Omental fat pad (tissue), 3 donors: ENCODE measurements at regions not wholly inside any gene's neighbourhood (a gene's known extent, or its start where the extent isn't known, plus 50 kb on each side); places are given as distances from the start of the nearest gene placed in this dataset.

Experiments used
- ATAC-seq: fragments of 150-250 bp; one replicate; pipeline ENCODE4 v1.9.1; 2016; ENCODE audit warnings: mild to moderate bottlenecking, moderate library complexity; ENCODE audit not compliant: low FRiP score
- DNase-seq: peaks from one replicate; pipeline ENCODE4 v3.0.0-alpha.2; 2019; ENCODE audit warnings: low spot score
- TF ChIP-seq, protein P1 (sequence below), 3 donors: fragments of 450-650 bp; IDR thresholded peaks; one replicate each; pipeline ENCODE4 v1.5.1; 2016 to 2017; ENCODE audit warnings: antibody characterized with exemption in 3 of 3, mild to moderate bottlenecking in 3 of 3, moderate library complexity in 2 of 3

DNA sequence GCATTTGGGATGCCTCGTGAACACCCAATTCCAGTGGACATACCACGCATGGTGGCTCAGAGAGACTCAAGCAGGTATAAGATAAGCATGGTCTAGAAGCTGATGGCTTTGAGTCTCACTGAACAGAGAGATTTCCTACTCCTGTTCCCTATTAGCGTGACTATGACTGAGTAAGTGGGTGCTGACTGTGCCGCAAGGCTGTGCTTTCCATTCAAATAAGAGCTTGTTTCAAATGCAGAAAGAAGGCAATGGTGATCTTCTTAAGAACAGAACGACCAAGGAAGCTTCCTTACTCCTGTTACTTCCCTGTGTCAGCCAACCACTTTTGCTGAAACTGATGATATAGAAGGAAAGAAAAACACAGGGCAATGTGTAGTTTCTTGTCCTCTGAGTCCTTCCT, 63.5 kb upstream of the IGFBP2 start:
- DNase-seq = no peak
- no peak for ATAC-seq
- TF ChIP-seq, protein P1, sequence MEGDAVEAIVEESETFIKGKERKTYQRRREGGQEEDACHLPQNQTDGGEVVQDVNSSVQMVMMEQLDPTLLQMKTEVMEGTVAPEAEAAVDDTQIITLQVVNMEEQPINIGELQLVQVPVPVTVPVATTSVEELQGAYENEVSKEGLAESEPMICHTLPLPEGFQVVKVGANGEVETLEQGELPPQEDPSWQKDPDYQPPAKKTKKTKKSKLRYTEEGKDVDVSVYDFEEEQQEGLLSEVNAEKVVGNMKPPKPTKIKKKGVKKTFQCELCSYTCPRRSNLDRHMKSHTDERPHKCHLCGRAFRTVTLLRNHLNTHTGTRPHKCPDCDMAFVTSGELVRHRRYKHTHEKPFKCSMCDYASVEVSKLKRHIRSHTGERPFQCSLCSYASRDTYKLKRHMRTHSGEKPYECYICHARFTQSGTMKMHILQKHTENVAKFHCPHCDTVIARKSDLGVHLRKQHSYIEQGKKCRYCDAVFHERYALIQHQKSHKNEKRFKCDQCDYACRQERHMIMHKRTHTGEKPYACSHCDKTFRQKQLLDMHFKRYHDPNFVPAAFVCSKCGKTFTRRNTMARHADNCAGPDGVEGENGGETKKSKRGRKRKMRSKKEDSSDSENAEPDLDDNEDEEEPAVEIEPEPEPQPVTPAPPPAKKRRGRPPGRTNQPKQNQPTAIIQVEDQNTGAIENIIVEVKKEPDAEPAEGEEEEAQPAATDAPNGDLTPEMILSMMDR (IDR thresholded peaks at IDR 0.05) = no peak

DNA sequence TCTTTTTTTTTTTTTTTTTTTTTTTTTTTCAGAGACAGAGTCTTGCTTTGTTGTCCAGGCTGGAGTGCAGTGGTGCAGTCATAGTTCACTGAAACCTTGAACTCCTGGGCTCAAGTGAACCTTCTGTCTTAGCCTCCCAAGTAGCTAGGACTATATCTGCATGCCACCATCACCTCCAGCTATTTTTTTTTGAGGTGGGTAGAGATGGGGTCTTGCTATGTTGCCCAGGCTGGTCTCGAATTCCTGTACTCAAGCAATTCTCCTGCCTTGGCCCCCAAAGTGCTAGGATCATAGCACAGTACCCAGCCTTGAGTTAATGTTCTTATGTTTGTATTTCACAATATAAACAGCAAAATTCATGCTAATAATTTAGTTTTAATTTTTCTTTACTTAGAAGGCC, 62.9 kb upstream of the IGFBP2 start:
- ATAC-seq (no peak), DNase-seq (no peak)
- TF ChIP-seq, protein P1 (IDR thresholded peaks at IDR 0.05) = no peak

DNA sequence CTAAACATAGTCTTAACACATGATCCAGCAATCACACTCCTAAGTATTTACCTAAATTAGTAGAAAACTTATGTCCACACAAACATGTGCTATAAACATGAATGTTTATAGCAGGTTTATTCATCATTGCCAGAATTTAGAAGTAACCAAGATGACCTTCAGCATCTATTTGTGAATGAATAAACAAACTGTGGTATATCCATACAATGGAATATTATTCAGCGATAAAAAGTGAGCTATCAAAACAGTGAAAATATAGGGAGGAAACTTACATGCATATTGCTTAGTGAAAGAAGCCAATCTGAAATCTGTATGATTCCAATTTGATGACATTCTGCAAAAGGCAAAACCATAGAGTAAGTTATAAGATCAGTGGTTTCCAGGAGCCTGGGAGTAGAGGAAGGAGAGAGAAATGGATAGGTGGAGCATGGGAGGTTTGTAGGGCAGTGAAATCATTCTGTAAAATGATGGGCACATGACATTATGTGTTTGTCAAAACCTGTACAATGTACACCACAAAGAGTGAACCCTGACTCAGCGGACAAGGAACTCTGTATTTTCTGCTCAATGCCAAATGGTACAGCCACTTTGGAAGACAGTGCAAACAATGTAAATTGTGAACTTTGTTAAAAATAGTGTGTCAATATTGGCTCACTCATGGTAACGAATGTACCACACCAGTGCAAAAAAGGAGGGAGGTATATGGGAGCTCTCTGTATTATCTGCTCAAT, 61.9 kb upstream of the IGFBP2 start:
- ATAC-seq (no peak), DNase-seq (no peak)
- TF ChIP-seq, protein P1 (IDR thresholded peaks at IDR 0.05) = no peak

DNA sequence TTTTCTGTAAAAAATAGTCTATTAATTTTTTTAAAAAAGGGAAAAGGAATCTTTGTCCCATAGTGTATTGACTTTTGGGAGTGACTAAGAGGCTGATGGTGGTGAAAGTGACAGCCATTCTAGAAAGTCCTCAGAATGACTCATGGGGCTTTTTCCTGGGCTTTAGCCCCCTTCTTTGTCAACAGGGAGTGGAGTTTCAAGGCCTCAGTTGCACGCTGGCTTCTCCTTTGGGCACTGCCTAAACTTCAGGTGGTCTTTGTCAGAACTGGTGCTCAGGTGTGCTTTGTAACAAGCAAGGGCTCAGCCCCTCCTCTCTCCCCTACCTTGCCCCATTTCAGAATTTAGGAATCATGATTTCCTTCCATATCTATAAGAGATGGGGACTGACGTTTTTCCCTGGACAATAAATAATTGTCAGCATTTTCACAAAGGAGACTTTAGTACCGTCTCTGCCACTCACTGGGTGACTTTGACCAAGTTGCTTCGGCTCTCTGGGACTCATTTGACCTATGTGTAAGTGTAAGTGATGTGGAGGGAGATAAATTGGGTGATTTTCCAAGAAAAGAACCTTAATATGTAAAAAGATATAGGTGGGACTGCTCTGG, 61.2 kb upstream of the IGFBP2 start:
- DNase-seq = no peak
- no peak for ATAC-seq
- TF ChIP-seq, protein P1 (IDR thresholded peaks at IDR 0.05) = no peak

DNA sequence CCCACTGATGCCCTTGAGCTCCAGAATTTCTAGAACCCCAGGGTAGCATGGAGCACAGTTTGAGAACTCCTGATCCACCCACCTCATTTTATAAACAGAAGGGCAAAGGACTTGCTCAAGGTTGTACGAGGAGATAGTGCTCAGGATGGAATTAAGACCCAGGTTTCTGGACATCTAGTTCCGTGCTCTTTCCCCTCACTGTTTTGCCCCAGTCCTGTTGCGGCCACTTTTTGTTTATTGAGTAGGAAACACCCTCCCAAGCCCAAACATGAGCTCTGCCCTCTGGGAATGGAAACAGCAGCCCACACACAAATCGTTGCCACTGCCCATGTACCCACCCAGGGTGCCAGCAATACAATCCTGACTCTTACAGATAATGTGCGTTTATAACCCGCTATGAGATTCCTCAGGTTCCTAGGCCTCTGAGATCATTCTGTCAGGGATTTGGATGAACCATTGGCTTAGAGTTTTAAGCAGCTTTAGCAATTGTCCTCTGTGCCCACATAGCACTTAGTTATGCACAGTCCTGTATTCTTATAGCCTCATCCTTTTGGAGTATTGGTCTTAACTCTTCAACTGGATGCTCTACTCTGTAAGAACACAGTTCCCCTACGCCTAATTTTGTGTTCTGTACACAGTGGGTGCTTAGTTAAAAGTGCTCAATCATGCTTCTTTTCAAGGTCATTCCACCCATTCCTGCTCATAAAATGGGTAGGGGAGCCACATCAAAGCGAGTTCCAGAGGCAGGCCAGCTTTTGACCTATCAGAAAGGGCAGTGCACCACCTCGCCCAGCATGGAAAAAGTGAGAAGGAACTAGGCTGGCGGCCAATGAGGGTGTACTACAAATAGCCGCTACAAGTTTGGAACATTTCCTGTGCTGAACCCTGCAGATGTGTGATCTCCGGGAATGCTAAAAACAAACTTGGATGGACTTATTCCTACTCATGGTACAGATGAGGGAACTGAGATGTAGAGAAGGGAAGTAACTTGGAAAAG, 60.3 kb upstream of the IGFBP2 start:
- TF ChIP-seq, protein P1 (IDR thresholded peaks at IDR 0.05) = no peak
- DNase-seq = no peak
- no peak for ATAC-seq

DNA sequence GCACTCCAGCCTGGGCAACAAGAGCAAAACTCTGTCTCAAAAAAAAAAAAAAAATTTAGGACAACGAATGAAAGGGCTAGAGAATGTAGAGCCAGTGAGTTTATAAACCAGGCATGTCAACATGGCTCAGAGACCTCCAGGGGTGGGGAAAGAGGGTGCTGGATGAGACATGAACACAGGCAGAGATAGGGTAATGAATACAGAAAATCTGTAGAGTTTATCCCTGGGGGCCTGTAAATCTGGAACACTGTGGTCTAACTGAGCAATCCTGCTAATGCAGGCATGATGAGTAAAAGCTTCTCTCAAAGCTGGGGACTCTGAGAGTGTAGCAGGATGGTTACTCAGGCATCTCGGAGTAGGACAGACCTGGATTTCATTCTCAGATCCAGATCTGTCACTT, 59.2 kb upstream of the IGFBP2 start:
- ATAC-seq = no peak
- TF ChIP-seq, protein P1 (IDR thresholded peaks at IDR 0.05) = no peak
- no peak for DNase-seq
